Stromal cell of bone marrow (primary cell): ENCODE measurements at regions not wholly inside any gene's neighbourhood (a gene's known extent, or its start where the extent isn't known, plus 50 kb on each side); places are given as distances from the start of the nearest gene placed in this dataset.

Experiments
- DNase-seq: peaks from one replicate; pipeline ENCODE4 v3.0.0-alpha.2; 2012; ENCODE audit warnings: low read depth

- DNase-seq = no peak
Observed at GRCh38 chr15:69577397-69577796, 124.8 kb downstream of the RPLP1 start.

GRCh38 chr15:69578252-69578651, 125.6 kb downstream of the RPLP1 start:
- DNase-seq = no peak

- no peak for DNase-seq
Observed at GRCh38 chr15:69578787-69579583, 126.4 kb downstream of the RPLP1 start.

GRCh38 chr15:69579950-69580618, 127.5 kb downstream of the RPLP1 start:
- DNase-seq = no peak

- no peak for DNase-seq
Observed at GRCh38 chr15:69583626-69584025, 131.0 kb downstream of the RPLP1 start.

GRCh38 chr15:69585937-69586336, 133.3 kb downstream of the RPLP1 start:
- no peak for DNase-seq

- no peak for DNase-seq
Observed at GRCh38 chr15:69586721-69587120, 134.1 kb downstream of the RPLP1 start.

GRCh38 chr15:69587723-69588426, 135.3 kb downstream of the RPLP1 start:
- DNase-seq = no peak

- DNase-seq = no peak
Observed at GRCh38 chr15:69590201-69590710, 137.6 kb downstream of the RPLP1 start.

- DNase-seq = no peak
Observed at GRCh38 chr15:69590932-69591524, 138.4 kb downstream of the RPLP1 start.

- no peak for DNase-seq
Observed at GRCh38 chr15:69591905-69592508, 139.4 kb downstream of the RPLP1 start.

- no peak for DNase-seq
Observed at GRCh38 chr15:69592954-69593353, 140.3 kb downstream of the RPLP1 start.

GRCh38 chr15:69593488-69593887, 140.9 kb downstream of the RPLP1 start:
- no peak for DNase-seq

- DNase-seq = peak; percentile 40
Observed at GRCh38 chr15:69593981-69594966, 141.7 kb downstream of the RPLP1 start.

GRCh38 chr15:69595009-69595791, 142.6 kb downstream of the RPLP1 start:
- DNase-seq = no peak

GRCh38 chr15:69597061-69597592, 144.5 kb downstream of the RPLP1 start:
- DNase-seq = no peak

GRCh38 chr15:69599271-69599670, 146.7 kb downstream of the RPLP1 start:
- DNase-seq = no peak

GRCh38 chr15:69600556-69601085, 148.0 kb downstream of the RPLP1 start:
- DNase-seq = no peak
